IMR-90 (cell line): ENCODE measurements at regions not wholly inside any gene's neighbourhood (a gene's known extent, or its start where the extent isn't known, plus 50 kb on each side); places are given as distances from the start of the nearest gene placed in this dataset.

Source experiments
- ATAC-seq: fragments of 200-7000 bp; cut with Tn5 transposase; 2 replicates; pipeline ENCODE4 v1.9.1; 2020; ENCODE audit warnings: low read depth, mild to moderate bottlenecking, moderate library complexity
- BruUV-seq: library from RNA; stranded (reverse); fragments of 400-500 nt; replicated peaks from 2 replicates; lab custom pipeline; 2021; lab: Mats Ljungman, UMichigan
- CTCF ChIA-PET: fragments of 300-600 bp; formaldehyde crosslinking; extraction: SDS; loops from one replicate; lab custom pipeline; 2021; ENCODE audit warnings: antibody characterized with exemption; lab: Yijun Ruan, JAX
- POLR2A ChIA-PET: fragments of 300-600 bp; sonication (Branson Sonifier 250); formaldehyde crosslinking; loops from one replicate; lab custom pipeline; 2022; ENCODE audit warnings: antibody characterized with exemption; ENCODE audit not compliant: unreplicated experiment; lab: Charles Lee
- DNase-seq: peaks from one replicate; pipeline ENCODE4 v3.0.0; 2013
- H2AFZ ChIP-seq: replicated peaks from 2 replicates; pipeline ENCODE3; 2013; ENCODE audit warnings: low read length, mild to moderate bottlenecking; ENCODE audit not compliant: poor library complexity
- H2AK5ac ChIP-seq: 2 replicates; pipeline ENCODE4 v1.6.1; 2013; ENCODE audit warnings: low read depth, low read length, inconsistent platforms
- H2AK9ac ChIP-seq: replicated peaks from 2 replicates; pipeline ENCODE3; 2013; ENCODE audit warnings: mild to moderate bottlenecking, low read depth, low read length, moderate library complexity; ENCODE audit not compliant: poor library complexity
- H2BK120ac ChIP-seq: 2 replicates; pipeline ENCODE4 v1.6.1; 2013; ENCODE audit warnings: low read depth, low read length, inconsistent platforms
- H2BK15ac ChIP-seq: 3 replicates; pipeline ENCODE4 v1.6.1; 2013; ENCODE audit warnings: low read depth, low read length, inconsistent platforms
- H2BK20ac ChIP-seq: 2 replicates; pipeline ENCODE4 v1.6.1; 2013; ENCODE audit warnings: low read depth, mild to moderate bottlenecking, inconsistent platforms, low read length, moderate library complexity
- H2BK5ac ChIP-seq: 2 replicates; pipeline ENCODE4 v1.6.1; 2013; ENCODE audit warnings: mild to moderate bottlenecking, low read depth, low read length, inconsistent platforms; ENCODE audit not compliant: poor library complexity, severe bottlenecking
- H3K14ac ChIP-seq: replicated peaks from 2 replicates; pipeline ENCODE4 v1.6.1; 2013; ENCODE audit warnings: low read depth, low read length, inconsistent platforms
- H3K18ac ChIP-seq: 2 replicates; pipeline ENCODE4 v1.6.1; 2013; ENCODE audit warnings: low read depth, low read length, control low read depth
- H3K23ac ChIP-seq: 2 replicates; pipeline ENCODE4 v1.6.1; 2013; ENCODE audit warnings: low read depth, low read length, inconsistent platforms
- H3K27ac ChIP-seq: 2 replicates; pipeline ENCODE4 v1.5.1; 2013; ENCODE audit warnings: mild to moderate bottlenecking, control low read depth, low read length; ENCODE audit not compliant: insufficient read depth
- H3K27me3 ChIP-seq: 2 replicates; pipeline ENCODE4 v1.6.1; 2013; ENCODE audit warnings: low read length; ENCODE audit not compliant: control insufficient read depth, insufficient read depth
- H3K36me3 ChIP-seq: 2 replicates; pipeline ENCODE4 v1.6.1; 2013; ENCODE audit warnings: low read length, mixed read lengths; ENCODE audit not compliant: control insufficient read depth, insufficient read depth
- H3K4ac ChIP-seq: 2 replicates; pipeline ENCODE4 v1.6.1; 2013; ENCODE audit warnings: low read depth, low read length, inconsistent platforms
- H3K4me1 ChIP-seq: 2 replicates; pipeline ENCODE4 v1.6.1; 2013; ENCODE audit warnings: low read length, mixed read lengths; ENCODE audit not compliant: control insufficient read depth, insufficient read depth
- H3K4me2 ChIP-seq: 2 replicates; pipeline ENCODE4 v1.6.1; 2013; ENCODE audit warnings: low read depth, mild to moderate bottlenecking, control low read depth, low read length, moderate library complexity
- H3K4me3 ChIP-seq: 2 replicates; pipeline ENCODE4 v1.5.1; 2013; ENCODE audit warnings: low read depth, mild to moderate bottlenecking, control low read depth, low read length, moderate library complexity; ENCODE audit not compliant: insufficient read depth
- H3K56ac ChIP-seq: 2 replicates; pipeline ENCODE4 v1.6.1; 2013; ENCODE audit warnings: low read length, inconsistent platforms; ENCODE audit not compliant: insufficient read depth; ENCODE audit errors: extremely low read depth
- H3K79me1 ChIP-seq, 2 experiments: 2 replicates each; pipeline ENCODE4 v1.6.1; 2013; ENCODE audit warnings: low read length in 2 of 2, inconsistent platforms in 1 of 2, low read depth in 1 of 2
- H3K9ac ChIP-seq: 2 replicates; pipeline ENCODE4 v1.6.1; 2013; ENCODE audit warnings: low read depth, low read length, control low read depth
- H3K9me1 ChIP-seq: 2 replicates; pipeline ENCODE4 v1.6.1; 2013; ENCODE audit warnings: low read length, inconsistent platforms; ENCODE audit not compliant: insufficient read depth
- H3K9me3 ChIP-seq: 2 replicates; pipeline ENCODE4 v1.6.1; 2013; ENCODE audit warnings: low read length; ENCODE audit not compliant: control insufficient read depth, insufficient read depth
- H4K20me1 ChIP-seq: 2 replicates; pipeline ENCODE4 v1.6.1; 2013; ENCODE audit warnings: low read length, inconsistent platforms; ENCODE audit not compliant: insufficient read depth
- H4K5ac ChIP-seq: 2 replicates; pipeline ENCODE4 v1.6.1; 2013; ENCODE audit warnings: mild to moderate bottlenecking, low read depth, low read length, control low read depth
- H4K8ac ChIP-seq, 2 experiments: 2 replicates each; pipeline ENCODE4 v1.6.1; 2013; ENCODE audit warnings: low read depth in 2 of 2, low read length in 2 of 2, control low read depth in 1 of 2, inconsistent platforms in 1 of 2
- H4K91ac ChIP-seq: 2 replicates; pipeline ENCODE4 v1.6.1; 2013; ENCODE audit warnings: low read depth, low read length, inconsistent platforms; ENCODE audit not compliant: insufficient read depth
- SMC3 ChIP-seq: fragments of 150-350 bp; IDR thresholded peaks from 2 replicates; pipeline ENCODE4 v1.6.1; 2016; ENCODE audit warnings: low read depth, mild to moderate bottlenecking, antibody characterized with exemption, low read length, moderate library complexity
- WGBS, 2 experiments: methylation state at CpG; one replicate each; pipeline versions ENCODE4 v1.1.5 to v1.1.7; 2013; ENCODE audit warnings: missing lambda C conversion rate in 2 of 2; ENCODE audit not compliant: insufficient read length in 1 of 2; ENCODE audit errors: extremely low coverage in 2 of 2; 5-methylcytosine and 5-hydroxymethylcytosine counted together
- dilution Hi-C: fragments of 300-500 bp; cut with HindIII; formaldehyde crosslinking; loops from one replicate; pipeline ENCODE4 v1.14.3; 2018; ENCODE audit warnings: low sequenced_read_pairs; ENCODE audit not compliant: unreplicated experiment
- in situ Hi-C: fragments of 300-500 bp; cut with MboI; formaldehyde crosslinking; loops from 3 replicates; pipeline ENCODE4 v1.14.3; 2019; ENCODE audit warnings: low sequenced_read_pairs, inconsistent platforms, mixed read lengths
- intact Hi-C: fragments of 100-400 bp; cut with micrococcal nuclease; formaldehyde crosslinking; loops from 2 replicates; pipeline ENCODE4 v1.10.0; 2022

DNA sequence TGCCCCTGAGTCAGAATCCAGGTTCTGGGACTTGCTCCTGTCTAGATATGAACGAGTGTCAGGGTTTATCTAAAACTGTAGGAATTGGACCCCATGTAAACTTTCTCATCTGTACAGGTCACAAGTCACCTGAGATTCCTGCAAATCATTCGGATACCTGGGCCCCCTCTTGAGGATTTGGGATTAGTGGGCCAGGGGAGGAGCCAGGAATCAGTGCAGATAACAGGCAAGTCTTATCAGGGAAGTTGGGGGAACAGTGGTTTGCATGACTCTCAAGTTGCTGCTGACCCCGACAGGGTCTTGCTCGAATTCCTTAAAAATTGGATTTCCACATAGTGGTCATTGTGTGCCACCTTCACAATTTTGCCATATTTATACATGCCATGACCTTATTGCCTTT, 188.4 kb upstream of the LYZL1 start:
- in situ Hi-C loops, result no loop called here

More for the DNA sequence above, 188.4 kb upstream of the LYZL1 start:
- H3K14ac ChIP-seq, result no peak overlapping the region
- dilution Hi-C loops (no loop called here), intact Hi-C loops (no loop called here)
- H3K23ac ChIP-seq, result no peak overlapping the region
- H2BK15ac ChIP-seq, result no peak overlapping the region
- no peak overlapping the region for H4K91ac ChIP-seq
- no peak overlapping the region for H3K4me2 ChIP-seq
- DNase-seq (no peak), ATAC-seq (no peak)
- peaks cover 6% of the 10 kb centered on the region for H3K9me3 ChIP-seq
- H2BK5ac ChIP-seq, result no peak overlapping the region
- H3K27ac ChIP-seq, result no peak overlapping the region
- H3K79me1 ChIP-seq, result no peaks in the 10 kb centered on the region
- no peaks in the 10 kb centered on the region for H3K36me3 ChIP-seq
- H3K18ac ChIP-seq, result no peak overlapping the region
- no peak overlapping the region for H2AK9ac ChIP-seq
- H4K8ac ChIP-seq, result no peak overlapping the region
- no peak overlapping the region for H3K4me3 ChIP-seq
- TF ChIP-seq SMC3, result no peak
- H2AFZ ChIP-seq, result no peak overlapping the region
- peaks cover 8% of the 10 kb centered on the region for H3K9me1 ChIP-seq
- ChIA-PET POLR2A (no interaction called here), CTCF (no interaction called here)
- H4K5ac ChIP-seq, result no peak overlapping the region
- H3K9ac ChIP-seq, result no peak overlapping the region
- H3K4ac ChIP-seq, result no peak overlapping the region
- no peak overlapping the region for H2BK120ac ChIP-seq
- 0 out of 2 replicates have a peak overlapping the region, but pooled peaks have one; percentile 18 for H2BK20ac ChIP-seq
- no peak overlapping the region for H3K56ac ChIP-seq
- WGBS, 2 experiments, result 29% methylated on average over 1 of the region's 4 CpGs; no CpG with 5 or more reads in 1 of the 2 experiments
- H4K20me1 ChIP-seq, result no peaks in the 10 kb centered on the region
- H3K27me3 ChIP-seq, result peaks cover 24% of the 10 kb centered on the region
- no peak overlapping the region for H2AK5ac ChIP-seq
- H3K4me1 ChIP-seq, result peaks cover 8% of the 10 kb centered on the region
- BruUV-seq, result no TSS peak
